SH-SY5Y (cell line): ENCODE measurements at regions not wholly inside any gene's neighbourhood (a gene's known extent, or its start where the extent isn't known, plus 50 kb on each side); places are given as distances from the start of the nearest gene placed in this dataset.

Source experiments
- GATA2 ChIP-seq: IDR thresholded peaks from 2 replicates; pipeline ENCODE4 v1.6.1; 2011; ENCODE audit warnings: mild to moderate bottlenecking, low read depth, low read length
- GATA3 ChIP-seq: IDR thresholded peaks from 2 replicates; pipeline ENCODE4 v1.6.1; 2011; ENCODE audit warnings: low read depth, mild to moderate bottlenecking, low read length, moderate library complexity

DNA sequence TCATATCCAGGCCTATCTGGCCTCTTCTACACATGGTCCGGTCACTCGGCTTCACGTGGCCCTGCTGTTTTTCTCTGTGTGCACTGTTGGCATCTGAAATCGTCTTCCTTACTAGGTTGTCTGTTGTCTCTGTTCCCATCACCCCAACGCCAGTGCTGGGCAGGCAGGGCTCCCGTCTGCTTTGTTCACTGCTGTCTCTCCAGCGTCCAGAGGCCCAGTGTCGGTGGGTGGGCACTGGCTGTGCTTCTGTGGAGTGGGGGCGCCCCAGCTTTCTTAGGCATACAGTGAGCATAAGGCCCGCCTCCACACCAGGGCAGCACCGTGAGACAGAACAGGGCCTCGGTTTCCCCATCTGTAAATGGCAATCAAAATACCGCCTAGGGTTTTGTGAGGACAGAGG, 153.1 kb downstream of the BCL11B start:
- TF ChIP-seq GATA3, result no peak
- no peak for TF ChIP-seq GATA2
